Karpas-422 (cell line): ENCODE measurements at regions not wholly inside any gene's neighbourhood (a gene's known extent, or its start where the extent isn't known, plus 50 kb on each side); places are given as distances from the start of the nearest gene placed in this dataset.
A peak's percentile ranks its signal among the peaks of the same experiment; 100 is the strongest.

Experiments used
- DNase-seq: peaks from one replicate; pipeline ENCODE4 v3.0.0-alpha.2; 2015
- H2AFZ ChIP-seq: fragments of 200-600 bp; sonication (generic); 2 replicates; pipeline ENCODE4 v1.6.1; 2014; ENCODE audit warnings: antibody characterized with exemption, low read length, mixed read lengths
- H3K27ac ChIP-seq: fragments of 200-600 bp; sonication (generic); 2 replicates; pipeline ENCODE4 v1.5.1; 2014; ENCODE audit warnings: mild to moderate bottlenecking, low read length, moderate library complexity
- H3K27me3 ChIP-seq: fragments of 200-600 bp; sonication (generic); 2 replicates; pipeline ENCODE4 v1.6.1; 2014; ENCODE audit warnings: low read length, mixed read lengths
- H3K36me3 ChIP-seq: fragments of 200-600 bp; sonication (generic); 2 replicates; pipeline ENCODE4 v1.6.1; 2014; ENCODE audit warnings: low read length, mixed read lengths; ENCODE audit not compliant: insufficient read depth
- H3K4me1 ChIP-seq: fragments of 200-600 bp; sonication (generic); 2 replicates; pipeline ENCODE4 v1.6.1; 2014; ENCODE audit warnings: mild to moderate bottlenecking, low read length, mixed read lengths
- H3K4me2 ChIP-seq: fragments of 200-600 bp; sonication (generic); 2 replicates; pipeline ENCODE4 v1.6.1; 2014; ENCODE audit warnings: low read length, low read depth, mild to moderate bottlenecking; ENCODE audit not compliant: poor library complexity, severe bottlenecking
- H3K4me3 ChIP-seq: fragments of 200-600 bp; sonication (generic); 2 replicates; pipeline ENCODE4 v1.5.1; 2014; ENCODE audit warnings: mild to moderate bottlenecking, antibody characterized with exemption, low read length, mixed read lengths
- H3K79me2 ChIP-seq: fragments of 200-600 bp; sonication (generic); 2 replicates; pipeline ENCODE4 v1.6.1; 2014; ENCODE audit warnings: mild to moderate bottlenecking, low read length, mixed read lengths
- H3K9ac ChIP-seq: fragments of 200-600 bp; sonication (generic); 2 replicates; pipeline ENCODE4 v1.6.0; 2014; ENCODE audit warnings: low read length
- H3K9me2 ChIP-seq: fragments of 200-600 bp; sonication (generic), shearing (Covaris generic); replicated peaks from 2 replicates; pipeline ENCODE4 v1.6.0; 2014; ENCODE audit warnings: mild to moderate bottlenecking, low read length, moderate library complexity; ENCODE audit not compliant: insufficient read depth
- H3K9me3 ChIP-seq: fragments of 300-700, 200-600 bp; sonication (generic); 2 replicates; pipeline ENCODE4 v1.6.1; 2014; ENCODE audit warnings: low read length, mixed read lengths
- H4K20me1 ChIP-seq: fragments of 200-600 bp; sonication (generic); 2 replicates; pipeline ENCODE4 v1.6.1; 2014; ENCODE audit warnings: mild to moderate bottlenecking, antibody characterized with exemption, low read length, low read depth; ENCODE audit not compliant: insufficient read depth

GRCh38 chr18:77469131-77469530, 219.5 kb downstream of the GALR1 start:
- Histone ChIP-seq H4K20me1 (no peaks in the 10 kb centered on the region), H3K27me3 (no peaks in the 10 kb centered on the region), H3K4me3 (no peak overlapping the region), H3K36me3 (no peaks in the 10 kb centered on the region), H3K79me2 (no peaks in the 10 kb centered on the region), H3K9me3 (no peaks in the 10 kb centered on the region), H3K4me2 (no peak overlapping the region), H3K9me2 (no peaks in the 10 kb centered on the region), H2AFZ (no peak overlapping the region), H3K4me1 (peaks cover 5% of the 10 kb centered on the region; the same call in 1 of the 2 replicates), H3K27ac (no peak overlapping the region), H3K9ac (no peak overlapping the region)
- no peak for DNase-seq

- H2AFZ ChIP-seq: no peak overlapping the region
- H3K27ac ChIP-seq: no peak overlapping the region
- DNase-seq: no peak
- H3K4me2 ChIP-seq: no peak overlapping the region
- H3K9me2 ChIP-seq: no peaks in the 10 kb centered on the region
- peaks cover 5% of the 10 kb centered on the region; the same call in 1 of the 2 replicates for H3K4me1 ChIP-seq
- no peak overlapping the region for H3K4me3 ChIP-seq
- H3K36me3 ChIP-seq: no peaks in the 10 kb centered on the region
- no peaks in the 10 kb centered on the region for H4K20me1 ChIP-seq
- no peaks in the 10 kb centered on the region for H3K79me2 ChIP-seq
- H3K27me3 ChIP-seq: no peaks in the 10 kb centered on the region
- H3K9ac ChIP-seq: no peak overlapping the region
- no peaks in the 10 kb centered on the region for H3K9me3 ChIP-seq
These were observed 221.1 kb downstream of the GALR1 start for GRCh38 chr18:77470569-77471413.

- DNase-seq: no peak
- no peaks in the 10 kb centered on the region for H3K9me3 ChIP-seq
- no peaks in the 10 kb centered on the region for H3K27me3 ChIP-seq
- no peak overlapping the region for H3K4me3 ChIP-seq
- no peaks in the 10 kb centered on the region for H4K20me1 ChIP-seq
- no peaks in the 10 kb centered on the region for H3K9me2 ChIP-seq
- H3K27ac ChIP-seq: no peak overlapping the region
- H3K36me3 ChIP-seq: no peaks in the 10 kb centered on the region
- H3K4me2 ChIP-seq: no peak overlapping the region
- H3K4me1 ChIP-seq: peaks cover 5% of the 10 kb centered on the region; the same call in 1 of the 2 replicates
- H3K79me2 ChIP-seq: no peaks in the 10 kb centered on the region
- H2AFZ ChIP-seq: no peak overlapping the region
- H3K9ac ChIP-seq: no peak overlapping the region
These were observed 222.9 kb downstream of the GALR1 start for GRCh38 chr18:77472509-77472908.

- Histone ChIP-seq H3K9ac (0 out of 2 replicates have a peak overlapping the region, but pooled peaks have one; percentile 7), H3K36me3 (no peaks in the 10 kb centered on the region), H3K27ac (0 out of 2 replicates have a peak overlapping the region, but pooled peaks have one; percentile 39), H4K20me1 (no peaks in the 10 kb centered on the region), H3K4me1 (peaks cover 40% of the 10 kb centered on the region), H3K4me2 (peak overlapping the region; percentile 44), H3K27me3 (no peaks in the 10 kb centered on the region), H3K79me2 (no peaks in the 10 kb centered on the region), H3K9me3 (no peaks in the 10 kb centered on the region), H3K9me2 (no peaks in the 10 kb centered on the region), H2AFZ (peak overlapping the region; percentile 92), H3K4me3 (no peak overlapping the region)
- peak; percentile 71 for DNase-seq
These were observed 229.2 kb downstream of the GALR1 start for GRCh38 chr18:77478646-77479442.

- DNase-seq: no peak
- Histone ChIP-seq H3K4me3 (0 out of 2 replicates have a peak overlapping the region, but pooled peaks have one; percentile 2), H3K4me2 (peak overlapping the region; percentile 70), H2AFZ (peak overlapping the region; percentile 33), H3K9ac (peak overlapping the region; percentile 31), H3K4me1 (peaks cover 55% of the 10 kb centered on the region), H3K36me3 (no peaks in the 10 kb centered on the region; the same call in 1 of the 2 replicates), H4K20me1 (no peaks in the 10 kb centered on the region), H3K27ac (peak overlapping the region; percentile 91), H3K27me3 (no peaks in the 10 kb centered on the region), H3K9me2 (no peaks in the 10 kb centered on the region), H3K79me2 (no peaks in the 10 kb centered on the region), H3K9me3 (peaks cover 3% of the 10 kb centered on the region; the same call in 1 of the 2 replicates)
These were observed 231.9 kb downstream of the GALR1 start for GRCh38 chr18:77481541-77481940.

- Histone ChIP-seq H3K9ac (peak overlapping the region; percentile 31), H3K9me3 (peaks cover 3% of the 10 kb centered on the region; the same call in 1 of the 2 replicates), H3K9me2 (no peaks in the 10 kb centered on the region), H3K4me2 (peak overlapping the region; percentile 70), H3K27ac (peak overlapping the region; percentile 91), H3K79me2 (no peaks in the 10 kb centered on the region), H4K20me1 (no peaks in the 10 kb centered on the region), H3K27me3 (no peaks in the 10 kb centered on the region), H3K4me3 (peak overlapping the region; percentile 49), H3K4me1 (peaks cover 64% of the 10 kb centered on the region), H3K36me3 (no peaks in the 10 kb centered on the region; the same call in 1 of the 2 replicates), H2AFZ (peak overlapping the region; percentile 33)
- peak; percentile 55 for DNase-seq
These were observed 232.8 kb downstream of the GALR1 start for GRCh38 chr18:77482190-77483085.

- H2AFZ ChIP-seq: peak overlapping the region; percentile 63
- no peaks in the 10 kb centered on the region for H3K79me2 ChIP-seq
- peak overlapping the region; percentile 92 for H3K27ac ChIP-seq
- no peaks in the 10 kb centered on the region for H4K20me1 ChIP-seq
- H3K27me3 ChIP-seq: no peaks in the 10 kb centered on the region
- H3K36me3 ChIP-seq: no peaks in the 10 kb centered on the region; the same call in 1 of the 2 replicates
- H3K4me3 ChIP-seq: 0 out of 2 replicates have a peak overlapping the region, but pooled peaks have one; percentile 24
- peaks cover 63% of the 10 kb centered on the region for H3K4me1 ChIP-seq
- H3K4me2 ChIP-seq: peak overlapping the region; percentile 58
- peaks cover 8% of the 10 kb centered on the region; the same call in 1 of the 2 replicates for H3K9me3 ChIP-seq
- no peak for DNase-seq
- no peaks in the 10 kb centered on the region for H3K9me2 ChIP-seq
- H3K9ac ChIP-seq: peak overlapping the region; percentile 50
These were observed 237.3 kb downstream of the GALR1 start for GRCh38 chr18:77486985-77487384.
